GM12865 (cell line): ENCODE measurements at regions not wholly inside any gene's neighbourhood (a gene's known extent, or its start where the extent isn't known, plus 50 kb on each side); places are given as distances from the start of the nearest gene placed in this dataset.

ENCODE experiments used
- DNase-seq: peaks from one replicate; pipeline ENCODE4 v3.0.0; 2010; ENCODE audit warnings: low read depth
- H3K4me3 ChIP-seq: 2 replicates; pipeline ENCODE4 v1.5.1; 2011; ENCODE audit warnings: mild to moderate bottlenecking, low read depth, low read length, control low read depth
- CTCF ChIP-seq: IDR thresholded peaks from 2 replicates; pipeline ENCODE4 v1.5.1; 2011; ENCODE audit warnings: low read length, control low read depth, low read depth, inconsistent platforms; ENCODE audit not compliant: insufficient read depth; ENCODE audit errors: missing control alignments

GRCh38 chr2:103138123-103138901 is 376.5 kb downstream of the TMEM182 start:
- H3K4me3 ChIP-seq: no peak overlapping the region
- DNase-seq: peak; percentile 20
- no peak for TF ChIP-seq CTCF

- no peak for TF ChIP-seq CTCF
- H3K4me3 ChIP-seq: no peak overlapping the region
- DNase-seq: peak; percentile 9
Measured at GRCh38 chr2:103139628-103140268, 377.9 kb downstream of the TMEM182 start.

- TF ChIP-seq CTCF: no peak
- H3K4me3 ChIP-seq: no peak overlapping the region
- DNase-seq: no peak
Measured at GRCh38 chr2:103144837-103145236, 383.0 kb downstream of the TMEM182 start.

- no peak for DNase-seq
- H3K4me3 ChIP-seq: no peak overlapping the region
- no peak for TF ChIP-seq CTCF
Measured at GRCh38 chr2:103145739-103146138, 383.9 kb downstream of the TMEM182 start.

GRCh38 chr2:103151046-103151445 is 389.2 kb downstream of the TMEM182 start:
- H3K4me3 ChIP-seq: no peak overlapping the region
- no peak for TF ChIP-seq CTCF
- DNase-seq: no peak

GRCh38 chr2:103152556-103152955 is 390.7 kb downstream of the TMEM182 start:
- H3K4me3 ChIP-seq: no peak overlapping the region
- no peak for TF ChIP-seq CTCF
- no peak for DNase-seq
